Activated CD8-positive, alpha-beta T cell treated with anti-CD3 and anti-CD28 coated beads for 36 hours (primary cell): ENCODE measurements at regions not wholly inside any gene's neighbourhood (a gene's known extent, or its start where the extent isn't known, plus 50 kb on each side); places are given as distances from the start of the nearest gene placed in this dataset.

Source experiments
- ATAC-seq: fragments of 200-7000 bp; cut with Tn5 transposase; one replicate; pipeline ENCODE4 v1.10.0; 2021; ENCODE audit warnings: mild to moderate bottlenecking, moderate library complexity
- CTCF ChIA-PET: fragments of 350-600 bp; sonication (Branson Sonifier 250); formaldehyde crosslinking; loops from one replicate; lab custom pipeline; 2021; ENCODE audit warnings: antibody characterized with exemption; lab: Charles Lee
- POLR2A ChIA-PET: fragments of 350-600 bp; sonication (Branson Sonifier 250); formaldehyde crosslinking; loops from one replicate; lab custom pipeline; 2021; ENCODE audit warnings: antibody characterized with exemption; lab: Charles Lee
- DNase-seq: peaks from one replicate; pipeline ENCODE4 v3.0.0-alpha.2; 2020
- H3K27ac Mint-ChIP-seq: one replicate; pipeline ENCODE4 v1.8.0; 2021; ENCODE audit warnings: mild to moderate bottlenecking, mixed read lengths
- H3K27me3 Mint-ChIP-seq: one replicate; pipeline ENCODE4 v1.8.0; 2021; ENCODE audit warnings: mixed read lengths
- H3K36me3 Mint-ChIP-seq: one replicate; pipeline ENCODE4 v1.8.0; 2021; ENCODE audit warnings: low read depth, mixed read lengths
- H3K4me1 Mint-ChIP-seq: one replicate; pipeline ENCODE4 v1.8.0; 2021; ENCODE audit warnings: low read depth, mixed read lengths
- H3K4me3 Mint-ChIP-seq: one replicate; pipeline ENCODE4 v1.8.0; 2021; ENCODE audit warnings: mild to moderate bottlenecking, moderate library complexity, mixed read lengths
- H3K9me3 Mint-ChIP-seq: one replicate; pipeline ENCODE4 v1.8.0; 2021; ENCODE audit warnings: mixed read lengths
- CTCF ChIP-seq: fragments of 200-600 bp; IDR thresholded peaks from one replicate; pipeline ENCODE4 v1.8.0; 2022; ENCODE audit warnings: antibody characterized with exemption, mild to moderate bottlenecking
- intact Hi-C: fragments of 100-400 bp; cut with micrococcal nuclease; formaldehyde crosslinking; loops from one replicate; pipeline ENCODE4 v1.10.0; 2022

GRCh38 chr5:148928141-148928540, 101.7 kb downstream of the ADRB2 start:
- H3K4me1 Mint-ChIP-seq, result peaks cover under 1% of the 10 kb centered on the region
- ATAC-seq, result no peak
- H3K27ac Mint-ChIP-seq, result no peak overlapping the region
- H3K4me3 Mint-ChIP-seq, result no peak overlapping the region
- ChIA-PET CTCF (interaction anchor here (0.7 to 1.8 kb wide), 5 partner anchors 12 to 197 kb away, joined by 3 to 5 read pairs (median 4); no protein-coding TSS in a partner anchor), POLR2A (no interaction called here)
- H3K36me3 Mint-ChIP-seq, result no peaks in the 10 kb centered on the region
- TF ChIP-seq CTCF, result no peak
- intact Hi-C loops, result no loop called here
- H3K27me3 Mint-ChIP-seq, result peaks cover 6% of the 10 kb centered on the region
- no peaks in the 10 kb centered on the region for H3K9me3 Mint-ChIP-seq
- DNase-seq, result no peak

DNA sequence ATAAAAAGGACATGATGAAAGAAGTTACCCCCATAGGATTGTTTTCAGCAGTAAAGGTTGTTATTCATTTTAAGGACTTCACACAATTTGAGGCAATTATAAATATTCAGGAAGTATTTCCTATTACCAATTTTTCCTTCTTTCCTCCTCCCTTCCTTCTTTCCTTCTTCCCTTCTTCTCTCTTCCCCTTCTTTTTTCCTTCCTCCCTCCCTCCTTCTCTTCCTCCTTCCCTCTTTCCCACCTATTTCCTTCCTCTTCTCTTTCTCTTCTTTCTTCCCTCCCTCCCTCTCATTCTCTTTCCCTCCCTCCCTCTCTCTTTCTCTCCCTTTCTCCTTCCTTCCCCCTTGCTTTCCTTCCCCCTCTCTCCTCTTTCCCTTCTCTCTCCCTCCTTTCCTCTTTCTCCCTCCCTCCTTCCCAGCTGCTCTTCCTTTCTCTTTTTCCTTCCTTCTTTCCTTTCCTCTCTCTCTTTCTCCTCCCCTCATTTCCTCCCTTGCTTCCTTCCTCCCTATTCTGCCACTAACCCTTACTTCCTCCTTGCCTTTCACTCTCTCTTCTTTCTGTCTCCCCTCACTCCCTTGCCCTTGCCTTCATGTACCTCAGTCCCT, 105.1 kb downstream of the ADRB2 start:
- DNase-seq (no peak), ATAC-seq (no peak)
- intact Hi-C loops, result no loop called here
- TF ChIP-seq CTCF, result no peak
- ChIA-PET CTCF (interaction anchor here (0.8 to 2.7 kb wide), 3 partner anchors 20 to 199 kb away, joined by 4 to 10 read pairs (median 4); no protein-coding TSS in a partner anchor), POLR2A (no interaction called here)
- Mint-ChIP-seq H3K4me3 (no peak overlapping the region), H3K4me1 (no peaks in the 10 kb centered on the region), H3K36me3 (no peaks in the 10 kb centered on the region), H3K27ac (no peak overlapping the region), H3K9me3 (no peaks in the 10 kb centered on the region), H3K27me3 (peaks cover 3% of the 10 kb centered on the region)

DNA sequence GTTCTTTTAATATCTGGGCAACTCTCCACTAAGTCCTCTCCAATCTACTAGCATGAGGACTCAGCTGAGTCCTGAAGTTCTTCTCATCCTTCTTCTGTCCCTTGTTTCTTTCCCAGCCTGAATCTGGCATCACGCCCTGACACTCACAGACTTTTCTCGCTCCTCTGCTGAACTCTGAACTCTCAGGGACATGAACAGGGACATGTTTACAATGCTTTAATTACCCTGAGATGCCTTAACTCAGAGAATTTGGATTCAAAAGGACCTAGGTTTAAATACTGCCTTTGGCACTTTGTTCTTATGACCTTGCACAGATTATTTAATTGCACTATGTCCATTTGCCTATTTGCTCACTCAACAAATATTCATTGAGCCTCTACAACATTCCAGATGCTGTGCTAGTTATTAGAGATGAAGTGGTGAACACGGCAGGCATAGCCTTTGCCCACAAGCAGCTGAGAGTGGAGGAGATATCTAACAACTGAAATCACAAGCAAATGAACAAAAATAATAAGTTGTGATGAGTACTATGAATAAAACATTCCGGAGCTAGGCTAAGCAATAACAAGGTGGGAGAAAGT, 106.0 kb downstream of the ADRB2 start:
- H3K9me3 Mint-ChIP-seq, result no peaks in the 10 kb centered on the region
- POLR2A ChIA-PET, result no interaction called here
- ATAC-seq (no peak), DNase-seq (no peak)
- TF ChIP-seq CTCF, result no peak
- H3K4me3 Mint-ChIP-seq, result no peak overlapping the region
- no peak overlapping the region for H3K27ac Mint-ChIP-seq
- H3K36me3 Mint-ChIP-seq, result no peaks in the 10 kb centered on the region
- intact Hi-C loops, result no loop called here
- CTCF ChIA-PET, result interaction anchor here (0.6 to 2.7 kb wide), 2 partner anchors 25 to 65 kb away, joined by 3 to 10 read pairs; no protein-coding TSS in a partner anchor
- H3K27me3 Mint-ChIP-seq, result peaks cover 3% of the 10 kb centered on the region
- no peaks in the 10 kb centered on the region for H3K4me1 Mint-ChIP-seq

DNA sequence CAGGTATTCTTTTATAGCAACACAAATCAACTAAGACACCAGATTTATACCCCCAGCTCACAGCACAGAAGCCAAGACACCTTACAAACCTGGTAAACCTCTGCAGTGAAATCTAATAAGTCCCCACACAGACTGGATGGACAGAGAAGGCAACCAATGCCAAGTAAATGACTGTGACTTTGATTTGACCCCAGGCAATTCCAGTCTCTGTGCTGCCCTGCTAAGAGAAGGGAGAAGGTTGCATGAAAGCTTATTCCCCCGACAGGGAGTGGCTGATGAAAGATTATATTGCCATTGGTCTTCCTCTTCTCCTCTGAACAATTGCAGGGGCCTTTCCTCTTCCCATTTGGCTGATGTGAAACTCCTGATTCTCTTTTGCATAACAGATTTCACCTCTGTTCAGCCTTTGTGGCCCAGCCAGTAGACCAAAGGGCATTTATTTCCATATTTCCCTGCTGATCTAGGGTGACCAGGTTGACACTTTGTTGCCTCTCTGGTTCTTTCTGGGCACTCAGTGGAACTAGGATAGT, 107.6 kb downstream of the ADRB2 start:
- H3K4me3 Mint-ChIP-seq, result no peak overlapping the region
- POLR2A ChIA-PET, result no interaction called here
- intact Hi-C loops, result no loop called here

More for the DNA sequence above, 107.6 kb downstream of the ADRB2 start:
- H3K4me1 Mint-ChIP-seq, result no peaks in the 10 kb centered on the region
- H3K27me3 Mint-ChIP-seq, result peaks cover 3% of the 10 kb centered on the region
- H3K36me3 Mint-ChIP-seq, result no peaks in the 10 kb centered on the region
- no peak for ATAC-seq
- H3K27ac Mint-ChIP-seq, result no peak overlapping the region
- no peaks in the 10 kb centered on the region for H3K9me3 Mint-ChIP-seq
- CTCF ChIA-PET, result interaction anchor here (2.7 kb wide), 1 partner anchor 23 kb away, joined by 10 read pairs; no protein-coding TSS in a partner anchor
- TF ChIP-seq CTCF, result no peak
- no peak for DNase-seq
